HG03039 (cell line): ENCODE measurements at regions not wholly inside any gene's neighbourhood (a gene's known extent, or its start where the extent isn't known, plus 50 kb on each side); places are given as distances from the start of the nearest gene placed in this dataset.

ENCODE experiments used
- ATAC-seq: cut with Tn5 transposase; IDR thresholded peaks from one replicate; pipeline ENCODE4 v1.9.1; 2021; ENCODE audit warnings: mild to moderate bottlenecking, moderate library complexity; ENCODE audit not compliant: unreplicated experiment

DNA sequence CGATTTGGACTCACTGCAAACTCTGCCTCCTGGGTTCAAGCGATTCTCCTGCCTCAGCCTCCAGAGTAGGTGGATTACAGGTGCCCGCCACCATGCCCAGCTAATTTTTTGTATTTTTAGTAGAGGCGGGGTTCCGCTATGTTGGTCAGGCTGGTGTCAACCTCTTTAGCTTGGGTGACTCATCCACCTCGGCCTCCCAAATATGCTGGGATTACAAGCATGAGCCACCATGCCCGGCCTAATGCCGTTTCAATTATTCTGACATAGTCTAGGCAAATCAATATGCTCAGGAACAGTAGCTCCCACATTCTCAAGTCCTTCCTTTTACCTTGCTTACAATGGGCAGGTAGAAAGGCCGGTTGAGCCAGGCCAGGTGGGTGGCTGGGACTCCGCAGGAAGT, 82.0 kb upstream of the EEA1 start:
- ATAC-seq, result no peak

DNA sequence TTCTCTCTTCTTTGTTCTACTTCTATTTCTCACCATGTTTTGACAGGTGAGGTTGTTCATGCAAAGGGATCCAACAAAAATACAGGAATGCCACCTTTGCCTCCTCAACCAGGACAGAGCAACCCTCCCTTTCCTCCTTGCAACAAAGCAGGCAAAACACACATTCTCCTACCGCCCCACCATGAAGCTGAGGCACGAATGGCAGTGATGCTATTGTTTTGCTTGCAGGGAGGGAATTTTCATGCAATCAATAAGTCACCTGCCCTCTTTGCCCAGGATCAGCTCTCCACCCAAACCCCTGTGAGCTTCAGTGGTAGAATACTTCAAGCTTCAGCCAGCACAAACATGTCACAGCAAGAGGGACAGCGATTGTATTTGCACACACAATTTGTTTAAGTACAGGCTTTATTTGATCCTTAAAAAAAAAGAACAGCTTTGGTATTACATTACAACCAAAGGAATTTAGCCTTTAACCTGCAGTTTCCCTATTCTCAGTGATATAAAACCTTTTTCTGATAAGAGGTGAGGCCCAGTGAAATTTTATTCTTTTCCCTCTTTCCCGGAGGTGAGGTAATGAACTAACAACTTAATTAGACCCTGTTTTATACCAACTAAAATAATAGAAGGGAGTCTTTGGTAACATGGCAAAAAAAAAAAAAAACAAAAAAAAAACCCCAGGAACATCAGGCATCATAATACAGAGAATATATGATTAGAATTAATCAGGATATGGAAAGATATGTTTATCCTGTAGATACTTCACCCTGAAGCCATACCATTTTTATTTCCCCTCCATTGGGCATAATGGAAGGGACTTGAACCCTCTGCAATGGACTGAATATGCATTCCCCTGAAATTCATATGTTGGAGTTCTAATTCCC, 87.0 kb upstream of the EEA1 start:
- no peak for ATAC-seq

DNA sequence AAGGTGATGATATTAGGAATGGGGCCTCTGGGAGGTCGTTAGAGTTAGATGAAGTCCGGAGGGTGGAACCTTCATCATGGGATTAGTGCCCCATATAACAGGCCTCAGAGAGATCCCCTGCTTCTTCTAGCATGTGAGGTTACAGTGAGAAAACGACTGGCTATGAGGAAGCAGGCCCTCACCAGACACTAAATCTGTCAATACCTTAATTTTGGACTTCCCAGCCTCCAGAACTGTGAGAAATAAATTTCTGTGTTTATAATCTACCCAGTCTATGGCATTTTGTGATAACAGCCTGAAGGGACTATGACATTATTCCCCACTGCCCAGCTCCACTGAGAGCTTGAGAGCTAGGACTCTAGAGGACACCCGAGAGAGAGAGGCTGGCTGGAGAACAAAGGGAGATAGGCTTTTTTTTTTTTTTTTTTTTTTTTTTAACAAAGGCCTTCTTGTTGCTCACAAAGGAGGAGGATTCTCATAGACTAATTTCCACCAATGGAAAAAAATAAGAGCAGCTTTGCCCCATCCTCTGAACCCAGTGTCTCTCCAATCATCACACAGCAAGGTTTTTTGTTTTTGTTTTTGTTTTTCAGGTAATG, 87.8 kb upstream of the EEA1 start:
- ATAC-seq, result no peak

DNA sequence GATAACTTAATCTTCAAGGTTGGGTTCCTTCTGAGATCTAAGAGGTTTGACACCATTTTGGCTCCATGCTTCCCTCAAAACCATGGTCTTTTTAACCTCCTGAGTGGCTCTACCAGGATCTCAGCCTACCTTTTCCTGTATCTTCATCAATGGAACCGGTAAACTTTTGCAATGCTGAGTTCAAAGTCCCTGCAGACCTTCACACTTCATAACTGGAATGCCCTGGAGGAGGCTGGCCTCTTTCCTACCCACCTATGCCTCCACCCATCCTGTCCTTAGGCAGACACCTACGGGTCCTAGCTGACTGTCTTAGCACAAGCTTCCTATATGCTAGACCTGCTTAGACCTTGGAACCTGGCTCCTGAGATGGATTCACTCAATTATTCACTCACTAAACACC, 89.5 kb upstream of the EEA1 start:
- ATAC-seq, result no peak

DNA sequence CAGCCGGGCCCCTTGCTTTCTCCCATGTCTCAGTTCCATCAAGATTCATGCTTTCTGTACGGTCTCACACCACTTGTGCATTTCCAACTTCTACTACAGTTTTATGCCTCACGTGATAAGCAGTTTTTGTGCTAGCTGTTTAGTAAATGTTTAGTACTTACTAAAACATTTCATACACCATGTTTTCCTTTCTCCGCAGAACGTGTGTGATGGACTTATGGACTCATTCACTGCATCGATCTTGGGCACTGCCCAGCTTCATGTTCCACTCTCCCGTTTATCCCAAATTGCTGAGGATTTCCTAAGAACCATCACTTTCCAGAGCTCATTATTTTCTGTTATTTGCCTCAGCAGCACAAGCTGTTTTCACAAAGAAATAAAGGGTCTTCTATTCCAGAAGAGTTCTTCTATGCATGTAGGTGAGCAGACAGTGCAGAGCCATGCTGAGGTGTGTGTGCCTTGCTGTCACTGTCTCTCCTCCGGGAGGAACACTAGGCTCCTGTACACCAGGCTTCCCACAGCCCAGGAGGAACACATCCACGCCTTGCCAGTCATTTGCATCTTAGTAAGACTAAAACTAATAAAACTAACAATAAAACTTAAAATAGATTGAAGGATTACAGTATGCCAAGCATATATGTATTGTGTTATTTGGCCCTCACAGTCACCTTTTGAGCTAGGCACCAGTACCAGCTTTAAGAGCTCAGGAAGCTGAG, 90.3 kb upstream of the EEA1 start:
- ATAC-seq, result no peak

DNA sequence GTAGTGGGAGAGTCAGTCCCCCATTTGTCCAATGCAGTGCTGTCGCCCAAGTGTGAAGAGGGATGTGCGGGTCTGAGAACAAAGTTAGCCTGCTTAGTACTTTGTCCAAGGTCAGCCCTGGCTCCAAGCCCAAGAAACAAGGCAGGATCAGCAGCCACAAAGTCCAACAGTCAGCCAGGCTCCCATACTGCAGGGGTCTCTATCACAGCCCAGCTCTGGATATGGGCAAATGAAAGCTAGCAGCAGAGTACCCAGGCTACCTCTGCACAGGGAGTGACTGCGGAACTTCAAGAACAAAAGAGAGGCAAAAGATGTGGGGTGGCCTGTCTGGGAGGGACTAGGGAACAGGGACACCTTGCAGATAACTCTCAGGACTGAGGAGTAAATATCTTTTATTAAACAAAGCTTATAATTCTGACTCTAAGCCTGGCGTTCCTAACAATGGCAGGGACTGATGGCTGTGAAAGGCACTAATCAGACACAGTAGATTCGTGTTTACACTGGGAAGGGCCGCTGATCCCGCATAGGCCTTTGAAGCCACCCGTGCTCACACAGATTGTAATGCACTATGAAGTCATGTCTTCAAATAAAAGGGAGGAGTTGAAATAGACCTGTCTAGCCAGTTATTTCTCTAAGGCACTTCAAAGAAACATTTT, 91.0 kb upstream of the EEA1 start:
- no peak for ATAC-seq

DNA sequence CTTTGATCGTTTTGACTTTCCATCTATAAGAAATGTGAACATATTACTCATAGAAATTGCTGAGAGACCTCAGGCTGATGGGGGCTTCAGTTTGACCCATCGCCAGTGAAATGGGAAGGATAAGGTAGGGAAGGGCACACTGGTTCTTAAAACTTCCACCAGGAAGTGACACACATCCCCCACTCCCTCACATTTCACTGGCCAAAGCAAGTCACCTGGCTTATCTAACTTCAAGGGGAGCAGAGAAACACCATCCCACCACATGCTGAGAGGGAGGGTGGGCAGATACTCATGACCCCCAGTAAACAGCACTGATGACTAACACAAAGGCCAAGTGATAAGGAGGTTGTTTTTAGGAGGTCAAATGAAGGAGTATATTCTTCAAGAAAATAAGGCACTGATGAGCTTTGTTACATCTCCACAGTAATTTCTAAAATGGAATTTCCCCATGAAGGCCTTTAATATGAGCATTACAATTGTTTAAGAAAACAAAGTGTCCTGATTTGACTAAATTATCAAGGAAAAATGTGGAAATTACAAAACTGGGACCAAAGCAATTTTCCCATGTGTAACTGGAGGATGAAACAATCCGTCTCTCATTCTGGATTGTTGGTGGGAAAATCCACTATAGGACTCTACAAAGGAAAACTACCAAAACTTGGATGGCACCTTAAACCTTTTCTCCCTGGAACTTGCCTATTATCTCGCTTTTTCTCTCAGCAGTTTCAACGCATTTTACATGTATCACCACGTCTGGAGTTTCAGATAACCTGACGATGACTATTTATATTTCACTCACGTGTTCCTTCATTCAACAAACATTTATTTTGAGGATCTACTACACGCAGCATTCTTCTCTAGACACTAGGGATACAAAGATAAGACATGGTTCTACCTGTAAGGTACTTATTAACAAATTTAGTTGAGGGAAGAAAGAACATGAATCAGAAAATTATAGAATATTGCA, 91.8 kb upstream of the EEA1 start:
- ATAC-seq, result no peak

DNA sequence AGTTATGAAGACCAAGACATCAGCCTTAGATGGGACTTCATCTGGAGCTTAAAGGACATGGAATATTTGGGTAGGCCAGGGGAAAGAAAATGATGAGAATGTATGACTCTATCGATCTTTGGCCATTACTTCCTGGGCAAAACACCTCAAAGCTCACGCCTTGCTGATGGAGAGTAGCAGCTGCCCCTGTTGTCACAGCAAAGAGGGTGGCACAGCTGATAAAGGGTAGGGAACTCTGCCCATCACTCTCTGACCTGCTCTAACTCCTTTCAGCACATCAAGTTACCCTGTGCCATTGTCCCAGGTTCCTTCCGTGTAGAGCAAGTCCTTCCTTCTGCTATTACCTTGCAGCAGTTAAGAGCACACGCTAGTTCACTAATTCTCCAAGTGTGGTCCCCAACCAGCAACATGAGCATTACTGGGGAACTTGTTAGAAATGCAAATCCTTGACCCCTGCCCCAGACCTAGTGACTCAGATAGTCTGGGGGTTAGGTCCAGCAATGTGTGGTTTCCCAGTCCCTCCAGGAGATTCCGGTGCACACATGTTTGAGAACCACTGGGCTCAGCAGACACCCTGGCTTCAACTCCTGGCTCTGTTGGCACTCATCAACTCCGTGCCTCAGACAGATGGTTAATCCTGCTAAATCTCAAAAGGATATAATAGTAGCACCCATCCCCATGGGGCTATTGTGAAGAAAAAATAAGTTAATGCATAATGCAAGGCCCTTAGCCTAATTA, 93.7 kb upstream of the EEA1 start:
- ATAC-seq, result no peak

DNA sequence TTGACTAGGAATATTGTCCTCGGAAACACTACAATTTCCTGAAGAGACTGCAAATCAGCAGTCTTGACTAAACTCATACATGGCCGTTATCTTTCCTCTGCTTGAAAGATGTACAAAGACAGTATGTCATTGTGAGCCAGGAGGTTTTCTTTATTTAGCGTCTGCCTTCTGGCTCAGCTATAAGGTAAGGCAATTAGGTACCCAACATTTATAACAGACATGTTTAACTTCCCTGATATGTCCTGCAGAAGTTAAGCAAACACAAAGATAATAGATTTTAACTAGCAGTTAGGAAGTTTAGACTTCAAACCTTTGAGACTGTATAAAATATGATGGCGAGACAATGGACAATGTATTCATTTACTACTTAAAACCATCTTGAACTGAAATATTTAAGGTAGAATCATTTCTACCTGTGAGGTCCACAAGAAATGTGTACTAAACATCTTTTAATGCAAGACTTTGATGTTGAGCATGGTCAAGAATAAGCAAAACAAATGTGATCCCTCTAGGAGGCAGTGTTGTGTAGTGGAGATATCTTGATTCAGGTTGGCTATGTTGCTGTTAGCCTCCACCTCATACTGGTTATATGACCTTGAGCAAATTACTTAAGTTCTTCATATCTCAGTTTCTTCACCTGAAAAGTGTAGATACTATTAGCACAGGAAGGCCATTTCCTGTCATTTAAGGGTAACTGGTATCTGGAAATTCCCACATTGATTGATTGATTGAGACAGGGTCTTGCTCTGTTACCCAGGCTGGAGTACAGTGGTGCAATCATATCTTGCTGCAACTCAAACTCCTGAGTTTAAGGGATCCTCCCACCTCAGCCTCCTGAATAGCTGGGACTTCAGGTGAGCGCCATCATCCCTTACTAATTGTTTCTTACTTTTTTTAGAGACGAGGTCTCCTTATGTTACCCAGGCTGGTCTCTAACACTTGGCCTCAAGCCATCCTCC, 96.3 kb upstream of the EEA1 start:
- ATAC-seq, result no peak

DNA sequence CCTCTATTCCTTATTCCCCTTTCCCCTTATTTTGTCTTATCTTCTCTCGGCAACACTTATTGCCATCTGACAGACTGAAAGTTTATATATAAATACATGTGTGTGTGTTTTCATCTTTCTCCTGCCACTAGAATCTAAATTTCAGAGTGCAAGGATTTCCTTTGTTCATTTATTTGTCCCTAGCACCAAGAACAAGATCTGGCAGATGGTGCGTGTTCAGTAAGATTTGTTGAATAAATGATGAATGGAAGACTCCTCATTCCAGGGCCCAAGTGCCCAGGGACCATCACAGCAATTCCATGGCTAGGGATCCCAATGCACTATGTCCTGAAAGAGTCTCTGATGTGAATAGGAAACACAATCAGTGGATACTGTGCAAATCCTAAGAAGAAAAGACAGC, 97.9 kb upstream of the EEA1 start:
- ATAC-seq, result no peak

DNA sequence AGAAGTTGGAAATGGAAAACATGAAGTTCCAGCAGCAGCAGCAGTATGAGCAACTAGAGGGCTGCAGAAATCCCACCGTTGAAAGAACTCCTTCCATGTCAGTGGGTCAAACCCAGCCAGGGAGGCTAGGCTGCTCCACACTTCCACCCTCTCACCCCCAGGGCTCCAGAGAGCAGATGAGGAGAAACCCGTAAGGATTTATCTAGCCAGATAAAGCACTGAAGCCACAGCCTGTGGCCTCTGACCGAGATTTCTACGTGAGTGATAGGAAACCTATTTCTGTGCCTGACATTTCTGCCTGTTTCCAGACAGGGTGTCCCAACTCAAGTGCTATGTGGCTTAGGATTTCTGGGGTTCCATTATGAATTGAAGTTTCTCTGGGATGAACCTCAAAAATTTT, 100.0 kb upstream of the EEA1 start:
- ATAC-seq, result no peak

DNA sequence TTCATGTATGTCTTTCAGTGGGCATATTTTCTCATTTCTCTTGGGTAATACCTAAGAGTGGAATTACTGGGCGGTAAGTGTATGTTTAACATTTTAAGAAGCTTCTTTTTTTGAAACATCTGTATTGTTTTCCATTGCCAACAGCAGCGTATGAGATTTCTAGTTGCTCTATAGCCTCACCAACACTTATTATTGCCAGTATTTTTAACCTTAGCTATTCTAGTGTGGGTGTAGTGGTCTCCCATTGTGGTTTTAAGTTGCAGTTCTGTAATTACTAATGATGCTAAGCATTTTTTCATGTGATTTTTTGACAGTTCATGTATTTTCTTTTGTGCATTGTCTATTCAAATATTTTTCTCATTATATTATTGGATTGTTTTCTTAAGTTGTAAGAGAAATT, 101.9 kb upstream of the EEA1 start:
- ATAC-seq, result no peak

DNA sequence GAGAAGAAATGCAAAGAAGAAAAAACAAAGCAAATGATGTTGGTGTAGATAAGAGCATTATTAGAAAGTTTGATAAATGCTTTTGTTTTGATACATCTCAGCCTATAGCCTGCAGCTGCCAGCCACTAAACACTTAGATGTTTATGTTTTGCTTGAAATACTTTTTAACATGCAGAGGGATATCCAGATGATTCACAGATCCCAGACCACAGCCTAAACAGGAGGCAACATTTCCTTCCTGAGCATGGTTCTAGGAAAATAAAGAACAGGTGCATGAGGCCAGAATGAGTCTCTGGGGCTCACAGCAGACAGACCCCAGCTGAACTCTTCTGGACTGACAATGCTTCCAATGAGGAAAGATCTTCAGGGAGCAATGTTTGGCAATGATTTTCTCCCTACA, 103.7 kb upstream of the EEA1 start:
- ATAC-seq, result no peak

DNA sequence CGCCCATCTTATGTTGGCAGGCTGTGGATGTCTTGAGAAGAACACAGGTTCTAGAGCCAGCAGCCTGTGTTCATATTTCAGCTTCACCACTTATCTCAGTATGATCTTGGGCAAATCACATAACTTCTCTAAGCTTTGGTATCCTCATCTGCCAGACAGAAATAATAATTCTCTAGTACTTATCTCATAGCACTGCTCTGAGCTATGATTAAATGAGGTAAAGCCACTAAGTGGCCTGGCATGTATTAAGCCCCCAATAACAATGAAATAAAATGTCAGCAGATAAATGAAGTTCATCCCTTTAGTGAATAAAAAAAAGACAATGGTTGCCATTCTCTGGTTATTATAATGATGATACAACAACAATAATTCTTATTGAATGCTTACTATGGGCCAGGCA, 104.9 kb upstream of the EEA1 start:
- no peak for ATAC-seq

DNA sequence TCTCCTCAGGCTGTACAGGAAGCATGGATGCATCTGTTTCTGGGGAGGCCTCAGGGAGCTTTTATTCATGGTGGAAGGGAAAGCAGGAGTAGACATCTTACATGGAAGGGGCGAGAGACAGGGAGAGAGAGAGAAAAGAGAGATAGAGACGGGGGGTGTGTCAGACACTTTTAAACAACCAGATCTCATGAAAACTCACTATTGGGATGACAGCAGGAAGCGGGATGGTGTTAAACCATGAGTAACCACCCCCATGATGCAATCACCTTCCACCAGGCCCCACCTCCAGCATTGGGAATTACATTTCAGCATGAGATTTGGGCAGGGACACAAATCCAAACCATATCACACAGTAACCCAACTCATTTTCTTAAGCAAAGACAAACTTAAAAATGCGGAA, 110.0 kb upstream of the EEA1 start:
- no peak for ATAC-seq

DNA sequence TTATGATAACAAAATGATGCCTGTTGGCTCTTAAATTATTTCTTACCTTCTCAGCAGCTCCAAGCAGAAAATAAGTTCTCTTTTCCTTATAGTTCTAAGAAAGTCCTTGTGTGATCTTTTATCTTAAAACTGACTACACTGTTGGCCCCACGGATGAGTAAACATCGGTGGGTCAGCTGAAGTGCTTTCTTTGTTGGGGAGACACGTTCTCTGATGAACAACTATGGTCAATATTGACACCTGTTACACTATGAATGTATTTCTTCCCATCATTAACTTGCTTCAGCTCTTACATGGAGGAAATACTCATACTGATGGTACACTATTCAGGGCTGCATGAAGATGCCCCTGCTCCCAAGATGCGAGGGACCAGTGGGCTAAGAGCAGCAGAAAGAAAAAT, 110.8 kb upstream of the EEA1 start:
- no peak for ATAC-seq

DNA sequence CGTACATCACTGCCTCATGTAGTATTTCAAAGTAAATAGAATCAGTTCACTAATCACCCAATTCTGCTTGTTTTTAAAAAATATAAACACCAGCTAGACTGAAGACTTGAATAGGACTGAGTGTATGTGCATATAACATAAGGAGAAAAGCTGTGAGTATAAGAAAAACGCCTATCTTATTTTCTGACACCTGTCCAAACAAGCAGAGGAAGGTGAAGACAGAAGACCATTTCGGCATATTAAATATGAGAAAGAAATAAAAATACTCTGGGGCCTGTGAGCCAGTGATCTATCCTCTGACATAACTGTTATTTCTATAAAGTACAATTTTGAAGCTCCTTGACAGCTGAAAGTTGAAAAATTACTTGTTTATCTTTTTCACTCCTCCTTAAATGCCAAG, 111.3 kb upstream of the EEA1 start:
- no peak for ATAC-seq

DNA sequence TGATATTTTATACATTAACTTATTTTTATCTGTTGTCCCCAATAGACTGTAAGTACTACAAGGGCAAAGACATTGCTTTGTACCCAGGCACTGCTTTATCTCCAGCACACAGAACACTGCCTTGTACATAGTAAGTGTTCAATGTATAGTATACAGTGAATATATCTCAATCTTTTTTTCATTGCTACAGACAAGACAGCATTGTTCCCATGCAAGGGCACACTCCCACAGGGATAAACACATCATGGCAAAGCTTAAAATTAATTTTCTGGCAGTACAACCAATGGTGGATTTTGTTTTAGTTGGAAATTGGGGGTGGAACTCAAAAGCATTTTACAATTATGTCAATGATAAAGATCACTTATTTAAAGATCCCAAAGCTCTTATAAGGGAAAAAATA, 112.3 kb upstream of the EEA1 start:
- no peak for ATAC-seq

DNA sequence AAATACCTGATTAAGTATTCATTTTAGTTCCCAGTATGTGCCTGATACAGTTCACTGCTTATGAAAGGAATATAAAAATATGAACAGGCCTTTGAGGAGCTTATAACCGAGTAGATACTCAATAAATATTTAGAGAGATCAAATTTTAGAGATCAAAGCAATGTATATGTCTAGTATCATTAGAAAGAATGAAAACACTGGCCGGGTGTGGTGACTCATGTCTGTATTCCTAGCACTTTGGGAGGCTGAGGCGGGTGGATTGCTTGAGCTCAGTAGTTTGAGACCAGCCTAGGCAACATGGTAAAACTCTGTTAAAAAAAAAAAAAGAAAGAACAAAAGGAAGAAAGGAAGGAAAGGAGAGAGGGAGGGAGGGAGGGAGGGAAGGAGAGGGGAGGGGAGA, 113.2 kb upstream of the EEA1 start:
- ATAC-seq, result no peak
